ENCODE measurements at regions not wholly inside any gene's neighbourhood (a gene's known extent, or its start where the extent isn't known, plus 50 kb on each side); places are given as distances from the start of the nearest gene placed in this dataset.

DNA sequence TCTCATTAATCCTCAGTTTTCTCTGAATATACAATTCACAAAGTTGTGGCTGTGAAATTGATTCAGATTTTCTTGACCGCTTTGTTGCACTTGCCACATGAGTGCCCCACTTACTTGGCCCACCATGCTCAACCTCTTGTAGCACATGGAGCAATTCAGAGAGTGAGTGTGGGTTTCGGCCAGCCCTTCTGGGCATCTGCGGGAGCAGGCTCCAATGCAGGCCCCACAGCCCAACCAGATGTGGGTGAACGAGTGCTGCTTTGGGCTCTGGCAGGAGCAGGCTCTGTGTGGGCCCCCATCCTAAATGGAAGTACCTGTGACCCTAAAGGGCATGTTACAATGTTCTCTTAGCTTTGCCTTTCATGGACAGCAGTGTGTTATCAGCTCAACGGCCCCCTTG is 2338.6 kb downstream of the LRRC4C start:
- TF ChIP-seq POLR2A (IDR thresholded peaks at IDR 0.05; ENCODE audit: low read depth, low read length), result no peak
- no peak for TF ChIP-seq POLR2AphosphoS5 (IDR thresholded peaks at IDR 0.05; ENCODE audit: low read depth, low read length)
